ENCODE measurements at regions not wholly inside any gene's neighbourhood (a gene's known extent, or its start where the extent isn't known, plus 50 kb on each side); places are given as distances from the start of the nearest gene placed in this dataset.

GRCh38 chr2:118431586-118431985 is 343.3 kb downstream of the INSIG2 start:
- TF ChIP-seq SUZ12 (IDR thresholded peaks at IDR 0.05; ENCODE audit: extremely low read depth, insufficient read depth, insufficient read length) = no peak
- no peak for TF ChIP-seq YY1 (IDR thresholded peaks at IDR 0.05; ENCODE audit: insufficient read depth, insufficient read length)

Data from NT2/D1 (cell line).